ENCODE measurements at regions not wholly inside any gene's neighbourhood (a gene's known extent, or its start where the extent isn't known, plus 50 kb on each side); places are given as distances from the start of the nearest gene placed in this dataset.

DNA sequence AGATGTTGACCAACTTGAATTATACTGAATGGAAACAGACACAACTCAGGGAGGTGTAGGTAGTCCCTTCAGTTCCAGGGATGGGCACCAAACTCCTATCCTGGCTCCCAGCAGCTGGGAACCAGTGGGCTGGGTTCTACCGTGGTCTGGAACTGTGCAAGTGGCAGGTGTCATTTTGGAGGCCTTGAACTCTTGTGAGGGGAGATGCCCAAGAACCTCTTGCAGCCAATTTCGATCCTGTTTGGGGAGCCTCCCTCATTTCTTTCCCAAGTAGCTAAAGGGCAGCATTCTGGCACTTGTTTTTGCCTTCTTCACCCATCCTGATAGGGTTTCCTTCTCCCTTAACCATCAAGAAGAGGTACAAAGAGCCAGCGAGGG lies 200.2 kb downstream of the ANKRD30B start:
- Histone ChIP-seq H4K8ac (ENCODE audit: low read depth in 2 of 2, low read length in 2 of 2) (no peak overlapping the region), H3K9me1 (ENCODE audit: insufficient read depth, low read length) (no peaks in the 10 kb centered on the region), H4K20me1 (ENCODE audit: insufficient read depth, low read length) (no peaks in the 10 kb centered on the region), H2AFZ (replicated peaks; ENCODE audit: low read length, poor library complexity) (no peak overlapping the region), H3K4me2 (ENCODE audit: low read depth, low read length) (no peak overlapping the region), H2AK5ac (ENCODE audit: low read depth, low read length) (no peak overlapping the region), H2BK20ac (ENCODE audit: low read depth, low read length) (no peak overlapping the region), H3K4me3 (ENCODE audit: insufficient read depth, low read depth, low read length) (no peak overlapping the region), H2BK5ac (ENCODE audit: low read depth, low read length, poor library complexity, severe bottlenecking) (no peak overlapping the region), H2BK15ac (ENCODE audit: low read depth, low read length) (no peak overlapping the region), H3K23ac (ENCODE audit: low read depth, low read length) (no peak overlapping the region), H3K9ac (ENCODE audit: low read depth, low read length) (no peak overlapping the region), H3K79me1 (ENCODE audit: low read depth in 1 of 2, low read length in 2 of 2) (no peaks in the 10 kb centered on the region), H3K56ac (ENCODE audit: extremely low read depth, insufficient read depth, low read length) (no peak overlapping the region), H2BK120ac (ENCODE audit: low read depth, low read length) (no peak overlapping the region), H4K91ac (ENCODE audit: insufficient read depth, low read depth, low read length) (no peak overlapping the region), H3K14ac (replicated peaks; ENCODE audit: low read depth, low read length) (no peak overlapping the region), H4K5ac (ENCODE audit: low read depth, low read length) (no peak overlapping the region), H3K4me1 (ENCODE audit: control insufficient read depth, insufficient read depth, low read length) (no peaks in the 10 kb centered on the region), H2AK9ac (replicated peaks; ENCODE audit: low read depth, low read length, poor library complexity) (no peak overlapping the region), H3K4ac (ENCODE audit: low read depth, low read length) (no peak overlapping the region), H3K27me3 (ENCODE audit: control insufficient read depth, insufficient read depth, low read length) (no peaks in the 10 kb centered on the region), H3K9me3 (ENCODE audit: control insufficient read depth, insufficient read depth, low read length) (peaks cover 21% of the 10 kb centered on the region), H3K36me3 (ENCODE audit: control insufficient read depth, insufficient read depth, low read length) (no peaks in the 10 kb centered on the region), H3K27ac (ENCODE audit: insufficient read depth, low read length) (no peak overlapping the region), H3K18ac (ENCODE audit: low read depth, low read length) (no peak overlapping the region)
- intact Hi-C loops (cut with micrococcal nuclease) = no loop called here
- DNase-seq (no peak), ATAC-seq (ENCODE audit: low read depth) (no peak)
- WGBS, 2 experiments (ENCODE audit: extremely low coverage in 2 of 2, insufficient read length in 1 of 2) = no CpG with 5 or more reads among the region's 3 CpGs
- CTCF ChIA-PET = no interaction called here
- dilution Hi-C loops (cut with HindIII; ENCODE audit: low sequenced_read_pairs, unreplicated experiment) = no loop called here
- TF ChIP-seq MXI1 (IDR thresholded peaks at IDR 0.05; ENCODE audit: borderline replicate concordance, low read depth, low read length) = no peak
- TF ChIP-seq POLR2A (IDR thresholded peaks at IDR 0.05; ENCODE audit: low read depth, low read length) = no peak
- no peak for TF ChIP-seq RCOR1 (IDR thresholded peaks at IDR 0.05; ENCODE audit: insufficient replicate concordance, low read length)
- TF ChIP-seq RAD21 (IDR thresholded peaks at IDR 0.05; ENCODE audit: low read length) = no peak
- TF ChIP-seq MAZ (IDR thresholded peaks at IDR 0.05; ENCODE audit: borderline replicate concordance, low read depth, low read length) = no peak
- TF ChIP-seq, protein P1, sequence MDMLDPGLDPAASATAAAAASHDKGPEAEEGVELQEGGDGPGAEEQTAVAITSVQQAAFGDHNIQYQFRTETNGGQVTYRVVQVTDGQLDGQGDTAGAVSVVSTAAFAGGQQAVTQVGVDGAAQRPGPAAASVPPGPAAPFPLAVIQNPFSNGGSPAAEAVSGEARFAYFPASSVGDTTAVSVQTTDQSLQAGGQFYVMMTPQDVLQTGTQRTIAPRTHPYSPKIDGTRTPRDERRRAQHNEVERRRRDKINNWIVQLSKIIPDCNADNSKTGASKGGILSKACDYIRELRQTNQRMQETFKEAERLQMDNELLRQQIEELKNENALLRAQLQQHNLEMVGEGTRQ (IDR thresholded peaks at IDR 0.05; ENCODE audit: low read depth, low read length) = no peak
- TF ChIP-seq NFE2L2 (IDR thresholded peaks at IDR 0.05; ENCODE audit: low read depth, low read length) = no peak
- TF ChIP-seq CTCF (conservative IDR thresholded peaks at IDR 0.05; ENCODE audit: low read depth, low read length) = no peak
- TF ChIP-seq CHD1 (IDR thresholded peaks at IDR 0.05; ENCODE audit: low read depth, low read length) = no peak
- no peak for TF ChIP-seq CEBPB (IDR thresholded peaks at IDR 0.05; ENCODE audit: low read depth, low read length)
- no peak for TF ChIP-seq MAFK (IDR thresholded peaks at IDR 0.05; ENCODE audit: low read depth, low read length)
- no peak for TF ChIP-seq RFX5 (IDR thresholded peaks at IDR 0.05; ENCODE audit: low read depth, low read length)
- TF ChIP-seq SMC3 (IDR thresholded peaks at IDR 0.05; ENCODE audit: low read depth, low read length) = no peak
- no peak for TF ChIP-seq FOS (IDR thresholded peaks at IDR 0.05; ENCODE audit: low read depth, low read length)
- no peak for TF ChIP-seq BHLHE40 (IDR thresholded peaks at IDR 0.05; ENCODE audit: low read depth, low read length)
- TF ChIP-seq, protein P2, sequence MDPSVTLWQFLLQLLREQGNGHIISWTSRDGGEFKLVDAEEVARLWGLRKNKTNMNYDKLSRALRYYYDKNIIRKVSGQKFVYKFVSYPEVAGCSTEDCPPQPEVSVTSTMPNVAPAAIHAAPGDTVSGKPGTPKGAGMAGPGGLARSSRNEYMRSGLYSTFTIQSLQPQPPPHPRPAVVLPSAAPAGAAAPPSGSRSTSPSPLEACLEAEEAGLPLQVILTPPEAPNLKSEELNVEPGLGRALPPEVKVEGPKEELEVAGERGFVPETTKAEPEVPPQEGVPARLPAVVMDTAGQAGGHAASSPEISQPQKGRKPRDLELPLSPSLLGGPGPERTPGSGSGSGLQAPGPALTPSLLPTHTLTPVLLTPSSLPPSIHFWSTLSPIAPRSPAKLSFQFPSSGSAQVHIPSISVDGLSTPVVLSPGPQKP (IDR thresholded peaks at IDR 0.05; ENCODE audit: borderline replicate concordance, low read depth, low read length) = no peak
- POLR2A ChIA-PET (ENCODE audit: unreplicated experiment) = no interaction called here
- BruUV-seq (replicated peaks) = no TSS peak
- in situ Hi-C loops (cut with MboI; ENCODE audit: low sequenced_read_pairs) = no loop called here
